Astrocyte (in vitro differentiated cells and primary cell): ENCODE measurements at regions not wholly inside any gene's neighbourhood (a gene's known extent, or its start where the extent isn't known, plus 50 kb on each side); places are given as distances from the start of the nearest gene placed in this dataset.

ENCODE experiments used
- DNase-seq: peaks from one replicate; pipeline ENCODE4 v3.0.0-alpha.2; 2010; ENCODE audit warnings: low read depth
- FAIRE-seq: peaks from 2 replicates; lab custom pipeline; 2011; peaks lifted over from hg19 to GRCh38; lab: Jason Lieb, UNC
- H2AFZ ChIP-seq: 2 replicates; pipeline ENCODE4 v1.6.0; 2012; ENCODE audit warnings: low read depth, low read length, inconsistent platforms
- H3K27ac ChIP-seq: 2 replicates; pipeline ENCODE4 v1.5.1; 2011; ENCODE audit warnings: low read depth, low read length, inconsistent platforms
- H3K27me3 ChIP-seq: 2 replicates; pipeline ENCODE4 v1.6.0; 2011; ENCODE audit warnings: low read length, inconsistent platforms; ENCODE audit not compliant: insufficient read depth
- H3K36me3 ChIP-seq: 2 replicates; pipeline ENCODE4 v1.5.1; 2011; ENCODE audit warnings: low read length, inconsistent platforms; ENCODE audit not compliant: insufficient read depth
- H3K4me1 ChIP-seq: 2 replicates; pipeline ENCODE4 v1.5.1; 2011; ENCODE audit warnings: low read length, inconsistent platforms; ENCODE audit not compliant: insufficient read depth
- H3K4me2 ChIP-seq: 2 replicates; pipeline ENCODE4 v1.6.0; 2012; ENCODE audit warnings: low read length, inconsistent platforms
- H3K4me3 ChIP-seq: 2 replicates; pipeline ENCODE4 v1.5.1; 2011; ENCODE audit warnings: low read depth, mild to moderate bottlenecking, low read length, inconsistent platforms; ENCODE audit not compliant: insufficient read depth
- H3K79me2 ChIP-seq: 2 replicates; pipeline ENCODE4 v1.6.0; 2012; ENCODE audit warnings: mild to moderate bottlenecking, low read length, inconsistent platforms; ENCODE audit not compliant: insufficient read depth
- H3K9ac ChIP-seq: 2 replicates; pipeline ENCODE4 v1.6.0; 2012; ENCODE audit warnings: mild to moderate bottlenecking, low read length, inconsistent platforms
- H3K9me3 ChIP-seq: 2 replicates; pipeline ENCODE4 v1.5.1; 2012; ENCODE audit warnings: low read depth, mild to moderate bottlenecking, low read length, inconsistent platforms; ENCODE audit not compliant: insufficient read depth
- H4K20me1 ChIP-seq: 2 replicates; pipeline ENCODE4 v1.6.0; 2012; ENCODE audit warnings: low read length, inconsistent platforms; ENCODE audit not compliant: insufficient read depth
- H3K27ac Mint-ChIP-seq: one replicate; pipeline ENCODE4 v1.8.0; 2021; ENCODE audit warnings: mild to moderate bottlenecking, mixed read lengths; ENCODE audit not compliant: unreplicated experiment
- H3K27me3 Mint-ChIP-seq: one replicate; pipeline ENCODE4 v1.8.0; 2021; ENCODE audit warnings: low read depth, mixed read lengths; ENCODE audit not compliant: unreplicated experiment
- H3K36me3 Mint-ChIP-seq: one replicate; pipeline ENCODE4 v1.8.0; 2021; ENCODE audit warnings: low read depth, mixed read lengths; ENCODE audit not compliant: unreplicated experiment
- H3K4me1 Mint-ChIP-seq: one replicate; pipeline ENCODE4 v1.8.0; 2021; ENCODE audit warnings: low read depth, mixed read lengths; ENCODE audit not compliant: unreplicated experiment
- H3K4me3 Mint-ChIP-seq: one replicate; pipeline ENCODE4 v1.8.0; 2021; ENCODE audit warnings: mild to moderate bottlenecking, moderate library complexity, mixed read lengths; ENCODE audit not compliant: unreplicated experiment
- H3K9me3 Mint-ChIP-seq: one replicate; pipeline ENCODE4 v1.8.0; 2021; ENCODE audit warnings: mild to moderate bottlenecking, mixed read lengths; ENCODE audit not compliant: unreplicated experiment
- CTCF ChIP-seq: IDR thresholded peaks from 2 replicates; pipeline ENCODE4 v1.5.1; 2011; ENCODE audit warnings: low read depth, mild to moderate bottlenecking, inconsistent platforms, low read length, moderate library complexity; ENCODE audit not compliant: insufficient read depth
- EZH2 ChIP-seq: IDR thresholded peaks from 2 replicates; pipeline ENCODE4 v1.6.1; 2012; ENCODE audit warnings: mild to moderate bottlenecking, low read length, inconsistent platforms; ENCODE audit not compliant: insufficient read depth

- no peaks in the 10 kb centered on the region for H4K20me1 ChIP-seq
- no peak for DNase-seq
- H3K4me1 ChIP-seq = peaks cover 5% of the 10 kb centered on the region
- no peaks in the 10 kb centered on the region for H3K36me3 ChIP-seq
- no peak overlapping the region for H3K4me2 ChIP-seq
- TF ChIP-seq EZH2 = no peak
- TF ChIP-seq CTCF = no peak
- Mint-ChIP-seq H3K9me3 (no peaks in the 10 kb centered on the region), H3K4me1 (peaks cover 27% of the 10 kb centered on the region), H3K27ac (no peak overlapping the region), H3K27me3 (no peaks in the 10 kb centered on the region), H3K4me3 (no peak overlapping the region), H3K36me3 (no peaks in the 10 kb centered on the region)
- no peak overlapping the region for H2AFZ ChIP-seq
- no peak overlapping the region for H3K9ac ChIP-seq
- no peak overlapping the region for H3K27ac ChIP-seq
- no peaks in the 10 kb centered on the region for H3K79me2 ChIP-seq
- H3K4me3 ChIP-seq = no peak overlapping the region
- H3K9me3 ChIP-seq = no peaks in the 10 kb centered on the region
- no peaks in the 10 kb centered on the region for H3K27me3 ChIP-seq
- no peak for FAIRE-seq
Observed at GRCh38 chr2:111668274-111668616, 215.7 kb downstream of the ANAPC1 start.

GRCh38 chr2:111668741-111669140 is 215.3 kb downstream of the ANAPC1 start:
- Histone ChIP-seq H3K4me2 (no peak overlapping the region), H3K9ac (no peak overlapping the region), H3K27me3 (no peaks in the 10 kb centered on the region), H3K27ac (no peak overlapping the region), H3K36me3 (no peaks in the 10 kb centered on the region), H3K9me3 (no peaks in the 10 kb centered on the region), H3K4me3 (no peak overlapping the region), H3K4me1 (peaks cover under 1% of the 10 kb centered on the region), H3K79me2 (no peaks in the 10 kb centered on the region), H2AFZ (no peak overlapping the region), H4K20me1 (no peaks in the 10 kb centered on the region)
- H3K27ac Mint-ChIP-seq = no peak overlapping the region
- FAIRE-seq = no peak
- TF ChIP-seq CTCF (no peak), EZH2 (no peak)
- no peak for DNase-seq
- no peak overlapping the region for H3K4me3 Mint-ChIP-seq
- no peaks in the 10 kb centered on the region for H3K36me3 Mint-ChIP-seq
- no peaks in the 10 kb centered on the region for H3K27me3 Mint-ChIP-seq
- no peaks in the 10 kb centered on the region for H3K9me3 Mint-ChIP-seq
- H3K4me1 Mint-ChIP-seq = peaks cover 23% of the 10 kb centered on the region

GRCh38 chr2:111669928-111670695 is 213.9 kb downstream of the ANAPC1 start:
- no peak overlapping the region for H3K4me2 ChIP-seq
- H3K9ac ChIP-seq = no peak overlapping the region
- no peak overlapping the region for H3K27ac ChIP-seq
- no peaks in the 10 kb centered on the region for H3K9me3 ChIP-seq
- H2AFZ ChIP-seq = no peak overlapping the region
- H3K79me2 ChIP-seq = no peaks in the 10 kb centered on the region
- FAIRE-seq (no peak), DNase-seq (no peak)
- H3K9me3 Mint-ChIP-seq = no peaks in the 10 kb centered on the region
- TF ChIP-seq EZH2 = no peak
- TF ChIP-seq CTCF = no peak
- no peaks in the 10 kb centered on the region for H3K27me3 Mint-ChIP-seq
- no peaks in the 10 kb centered on the region for H3K4me1 ChIP-seq
- H3K36me3 ChIP-seq = no peaks in the 10 kb centered on the region
- no peak overlapping the region for H3K27ac Mint-ChIP-seq
- H3K4me3 ChIP-seq = no peak overlapping the region
- H3K4me3 Mint-ChIP-seq = no peak overlapping the region
- no peaks in the 10 kb centered on the region for H3K36me3 Mint-ChIP-seq
- H3K27me3 ChIP-seq = no peaks in the 10 kb centered on the region
- H3K4me1 Mint-ChIP-seq = peaks cover 24% of the 10 kb centered on the region
- no peaks in the 10 kb centered on the region for H4K20me1 ChIP-seq
